CD8-positive, alpha-beta memory T cell (primary cell): ENCODE measurements at regions not wholly inside any gene's neighbourhood (a gene's known extent, or its start where the extent isn't known, plus 50 kb on each side); places are given as distances from the start of the nearest gene placed in this dataset.

Source experiments
- CTCF ChIA-PET: fragments of 350-600 bp; sonication (Branson Sonifier 250); formaldehyde crosslinking; loops from one replicate; lab custom pipeline; 2021; ENCODE audit warnings: antibody characterized with exemption; lab: Charles Lee
- POLR2A ChIA-PET: fragments of 350-600 bp; sonication (Branson Sonifier 250); formaldehyde crosslinking; loops from one replicate; lab custom pipeline; 2021; ENCODE audit warnings: antibody characterized with exemption; lab: Charles Lee
- DNase-seq, 5 donors: peaks; one replicate each; pipeline versions ENCODE4 v3.0.0 to v3.0.0-alpha.2; 2020 to 2022; ENCODE audit warnings: mixed read lengths in 1 of 5
- H3K27ac ChIP-seq: one replicate; pipeline ENCODE4 v1.7.0; 2013; ENCODE audit warnings: low read depth, mild to moderate bottlenecking, low read length, moderate library complexity
- H3K27me3 ChIP-seq: 2 replicates; pipeline ENCODE4 v1.7.0; 2013; ENCODE audit warnings: low read length, mild to moderate bottlenecking; ENCODE audit not compliant: insufficient read depth, poor library complexity, severe bottlenecking
- H3K36me3 ChIP-seq: 2 replicates; pipeline ENCODE4 v1.7.0; 2013; ENCODE audit warnings: mild to moderate bottlenecking, low read length, moderate library complexity; ENCODE audit not compliant: insufficient read depth
- H3K4me1 ChIP-seq: 2 replicates; pipeline ENCODE4 v1.7.0; 2013; ENCODE audit warnings: mild to moderate bottlenecking, low read length, moderate library complexity; ENCODE audit not compliant: insufficient read depth
- H3K4me3 ChIP-seq: 2 replicates; pipeline ENCODE4 v1.7.0; 2013; ENCODE audit warnings: mild to moderate bottlenecking, low read length
- H3K9me3 ChIP-seq: 2 replicates; pipeline ENCODE4 v1.7.0; 2013; ENCODE audit warnings: mild to moderate bottlenecking, low read length
- H3K27ac Mint-ChIP-seq, 8 donors: one replicate each; pipeline ENCODE4 v1.8.0; 2020 to 2021; ENCODE audit warnings: mixed read lengths in 8 of 8, mild to moderate bottlenecking in 6 of 8, inconsistent platforms in 3 of 8, moderate library complexity in 3 of 8
- H3K27me3 Mint-ChIP-seq, 2 donors: one replicate each; pipeline ENCODE4 v1.8.0; 2020 to 2021; ENCODE audit warnings: mixed read lengths in 2 of 2, mild to moderate bottlenecking in 1 of 2, moderate library complexity in 1 of 2
- H3K36me3 Mint-ChIP-seq, 3 donors: one replicate each; pipeline ENCODE4 v1.8.0; 2020 to 2021; ENCODE audit warnings: mixed read lengths in 3 of 3, inconsistent platforms in 1 of 3, mild to moderate bottlenecking in 1 of 3
- H3K4me1 Mint-ChIP-seq, 3 donors: one replicate each; pipeline ENCODE4 v1.8.0; 2020 to 2021; ENCODE audit warnings: mixed read lengths in 3 of 3, inconsistent platforms in 1 of 3, mild to moderate bottlenecking in 1 of 3
- H3K4me3 Mint-ChIP-seq, 7 donors: one replicate each; pipeline ENCODE4 v1.8.0; 2020 to 2021; ENCODE audit warnings: mixed read lengths in 7 of 7, mild to moderate bottlenecking in 6 of 7, moderate library complexity in 4 of 7, inconsistent platforms in 2 of 7
- H3K9me3 Mint-ChIP-seq, 5 donors: one replicate each; pipeline ENCODE4 v1.8.0; 2020 to 2022; ENCODE audit warnings: mixed read lengths in 5 of 5, mild to moderate bottlenecking in 3 of 5, moderate library complexity in 2 of 5, inconsistent platforms in 1 of 5

GRCh38 chr10:83937826-83938225, 201.5 kb upstream of the GHITM start:
- CTCF ChIA-PET: interaction anchor here (0.6 kb wide), 1 partner anchor 128 kb away, joined by 3 read pairs; no protein-coding TSS in a partner anchor
- Histone ChIP-seq H3K36me3 (no peaks in the 10 kb centered on the region), H3K27ac (no peak overlapping the region), H3K4me3 (no peak overlapping the region), H3K4me1 (no peaks in the 10 kb centered on the region), H3K9me3 (no peaks in the 10 kb centered on the region), H3K27me3 (no peaks in the 10 kb centered on the region)
- Mint-ChIP-seq H3K9me3 (no peaks in the 10 kb centered on the region), H3K36me3 (no peaks in the 10 kb centered on the region), H3K27ac (no peak overlapping the region), H3K27me3 (no peaks in the 10 kb centered on the region), H3K4me3 (no peak overlapping the region), H3K4me1 (no peaks in the 10 kb centered on the region)
- no peak for DNase-seq
- POLR2A ChIA-PET: no interaction called here

GRCh38 chr10:83941189-83941588, 198.1 kb upstream of the GHITM start:
- Histone ChIP-seq H3K27ac (no peak overlapping the region), H3K4me3 (no peak overlapping the region), H3K27me3 (no peaks in the 10 kb centered on the region), H3K36me3 (no peaks in the 10 kb centered on the region), H3K4me1 (no peaks in the 10 kb centered on the region), H3K9me3 (no peaks in the 10 kb centered on the region)
- no peaks in the 10 kb centered on the region for H3K36me3 Mint-ChIP-seq
- H3K9me3 Mint-ChIP-seq: no peaks in the 10 kb centered on the region
- POLR2A ChIA-PET: no interaction called here
- H3K4me3 Mint-ChIP-seq: no peak overlapping the region
- CTCF ChIA-PET: no interaction called here
- DNase-seq: no peak
- H3K27me3 Mint-ChIP-seq: peaks cover 3 to 12% of the 10 kb centered on the region in 2 donors
- no peak overlapping the region for H3K27ac Mint-ChIP-seq
- H3K4me1 Mint-ChIP-seq: no peaks in the 10 kb centered on the region

GRCh38 chr10:83942410-83942809, 196.9 kb upstream of the GHITM start:
- ChIA-PET POLR2A (no interaction called here), CTCF (no interaction called here)
- H3K36me3 ChIP-seq: no peaks in the 10 kb centered on the region
- Mint-ChIP-seq H3K27me3 (peaks cover 7 to 15% of the 10 kb centered on the region in 2 donors), H3K27ac (no peak overlapping the region), H3K36me3 (no peaks in the 10 kb centered on the region), H3K4me1 (no peaks in the 10 kb centered on the region), H3K4me3 (no peak overlapping the region), H3K9me3 (peaks cover 0 to 1% (median 0%) of the 10 kb centered on the region in 5 donors)
- no peaks in the 10 kb centered on the region for H3K9me3 ChIP-seq
- H3K27me3 ChIP-seq: no peaks in the 10 kb centered on the region
- H3K4me1 ChIP-seq: no peaks in the 10 kb centered on the region
- H3K4me3 ChIP-seq: no peak overlapping the region
- no peak for DNase-seq
- H3K27ac ChIP-seq: no peak overlapping the region

- Mint-ChIP-seq H3K9me3 (peaks cover 0 to 1% (median 0%) of the 10 kb centered on the region in 5 donors), H3K27me3 (peaks cover 7 to 18% of the 10 kb centered on the region in 2 donors), H3K4me3 (no peak overlapping the region), H3K36me3 (no peaks in the 10 kb centered on the region), H3K4me1 (no peaks in the 10 kb centered on the region), H3K27ac (no peak overlapping the region)
- no peak overlapping the region for H3K4me3 ChIP-seq
- H3K27ac ChIP-seq: no peak overlapping the region
- H3K36me3 ChIP-seq: no peaks in the 10 kb centered on the region
- H3K27me3 ChIP-seq: no peaks in the 10 kb centered on the region
- POLR2A ChIA-PET: no interaction called here
- no peaks in the 10 kb centered on the region for H3K4me1 ChIP-seq
- no peaks in the 10 kb centered on the region for H3K9me3 ChIP-seq
- no peak for DNase-seq
- CTCF ChIA-PET: no interaction called here
These were observed 196.3 kb upstream of the GHITM start for GRCh38 chr10:83943049-83943448.

DNA sequence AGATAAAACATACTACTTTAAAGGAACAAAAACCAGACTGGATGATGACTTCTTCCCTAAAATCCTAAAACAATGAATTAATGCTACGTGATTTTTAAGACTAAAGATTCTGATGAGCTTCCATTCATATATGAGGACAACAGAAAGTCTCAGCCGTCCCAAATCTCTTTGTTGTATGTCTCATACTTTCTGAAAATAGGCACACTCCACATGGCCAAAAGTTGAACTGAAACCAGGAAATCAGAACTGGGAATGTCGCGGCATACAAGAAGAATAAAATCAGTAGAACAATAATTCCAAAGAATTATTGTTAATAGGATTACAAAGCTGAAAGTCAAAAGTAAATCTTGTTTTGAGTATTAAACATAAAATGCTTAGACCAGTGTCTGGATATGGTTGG, 195.4 kb upstream of the GHITM start:
- H3K27ac Mint-ChIP-seq: no peak overlapping the region
- DNase-seq: no peak
- ChIA-PET CTCF (no interaction called here), POLR2A (no interaction called here)
- no peak overlapping the region for H3K27ac ChIP-seq
- H3K4me1 ChIP-seq: no peaks in the 10 kb centered on the region
- no peak overlapping the region for H3K4me3 ChIP-seq
- no peaks in the 10 kb centered on the region for H3K27me3 ChIP-seq
- peaks cover 0 to 1% (median 0%) of the 10 kb centered on the region in 5 donors for H3K9me3 Mint-ChIP-seq
- H3K27me3 Mint-ChIP-seq: peaks cover 7 to 23% of the 10 kb centered on the region in 2 donors
- H3K4me3 Mint-ChIP-seq: no peak overlapping the region
- H3K4me1 Mint-ChIP-seq: no peaks in the 10 kb centered on the region
- no peaks in the 10 kb centered on the region for H3K36me3 ChIP-seq
- no peaks in the 10 kb centered on the region for H3K9me3 ChIP-seq
- H3K36me3 Mint-ChIP-seq: no peaks in the 10 kb centered on the region

DNA sequence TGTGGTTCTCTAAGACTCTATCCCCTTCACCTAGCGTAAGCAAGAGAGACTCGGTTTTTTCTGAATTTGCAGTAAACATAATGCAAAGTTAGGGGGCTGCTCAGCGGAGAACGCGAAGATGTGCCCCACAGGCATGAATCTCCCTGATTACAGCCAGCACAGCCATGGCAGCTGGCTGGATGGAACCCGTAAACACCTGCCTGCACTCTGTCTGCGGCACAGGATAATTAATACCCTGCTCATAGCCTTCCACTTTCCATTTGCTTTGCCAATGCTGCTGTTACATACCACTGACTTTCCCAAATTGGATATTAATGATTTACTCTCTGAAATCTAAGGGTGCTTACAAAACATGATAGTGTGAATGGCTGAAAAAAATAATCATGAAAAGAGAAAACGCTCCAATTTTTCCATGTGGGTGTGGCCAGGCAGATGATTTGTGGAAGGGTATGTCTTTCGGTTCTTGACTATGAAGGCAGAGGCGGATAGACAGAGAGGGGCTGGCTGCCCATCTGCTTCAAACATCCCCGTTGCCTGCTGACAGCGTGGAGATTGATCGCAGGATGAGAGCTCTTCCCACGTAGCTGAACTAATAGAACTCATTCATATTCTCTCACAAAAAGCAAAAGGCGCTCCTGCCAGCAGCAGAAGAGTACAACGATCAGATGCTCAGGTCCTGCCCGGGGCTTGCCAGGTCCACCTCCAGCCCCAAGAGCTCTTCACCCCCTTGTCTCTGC, 193.2 kb upstream of the GHITM start:
- CTCF ChIA-PET: no interaction called here
- peaks cover 7 to 26% of the 10 kb centered on the region in 2 donors for H3K27me3 Mint-ChIP-seq
- Histone ChIP-seq H3K4me3 (no peak overlapping the region), H3K36me3 (no peaks in the 10 kb centered on the region), H3K27me3 (no peaks in the 10 kb centered on the region), H3K27ac (no peak overlapping the region), H3K9me3 (no peaks in the 10 kb centered on the region), H3K4me1 (no peaks in the 10 kb centered on the region)
- no peaks in the 10 kb centered on the region for H3K36me3 Mint-ChIP-seq
- no peak for DNase-seq
- no peak overlapping the region for H3K4me3 Mint-ChIP-seq
- H3K27ac Mint-ChIP-seq: peak overlapping the region in 1 of 8 donors; percentile 87
- H3K9me3 Mint-ChIP-seq: peaks cover 0 to 1% (median 0%) of the 10 kb centered on the region in 5 donors
- H3K4me1 Mint-ChIP-seq: no peaks in the 10 kb centered on the region
- POLR2A ChIA-PET: no interaction called here

DNA sequence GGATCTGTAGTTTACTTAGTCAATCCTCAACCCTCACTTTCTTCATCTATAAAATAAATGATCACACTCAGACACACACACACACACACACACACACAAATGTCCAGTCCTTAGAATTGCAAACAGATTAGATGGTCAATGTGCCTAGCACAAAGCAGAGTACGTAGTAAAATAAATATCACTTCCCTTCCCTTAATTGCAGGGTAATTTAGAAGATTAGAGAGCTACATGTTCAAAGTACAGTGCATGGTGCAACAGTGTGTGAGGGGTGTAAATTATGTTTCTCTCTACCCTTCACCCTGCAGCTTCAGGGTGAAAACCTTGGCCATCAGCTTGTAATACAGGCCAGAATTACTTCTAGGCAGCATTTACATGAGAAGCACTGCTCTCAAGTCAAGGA, 187.0 kb upstream of the GHITM start:
- no peak overlapping the region for H3K4me3 Mint-ChIP-seq
- no peak overlapping the region for H3K4me3 ChIP-seq
- H3K36me3 Mint-ChIP-seq: no peaks in the 10 kb centered on the region
- H3K4me1 Mint-ChIP-seq: peaks cover 3 to 12% (median 5%) of the 10 kb centered on the region in 3 donors
- ChIA-PET POLR2A (no interaction called here), CTCF (no interaction called here)
- peaks cover 2 to 16% of the 10 kb centered on the region in 2 donors for H3K27me3 Mint-ChIP-seq
- H3K9me3 Mint-ChIP-seq: no peaks in the 10 kb centered on the region
- no peak overlapping the region for H3K27ac ChIP-seq
- H3K27me3 ChIP-seq: no peaks in the 10 kb centered on the region
- DNase-seq: no peak
- H3K27ac Mint-ChIP-seq: no peak overlapping the region
- H3K9me3 ChIP-seq: no peaks in the 10 kb centered on the region
- H3K36me3 ChIP-seq: no peaks in the 10 kb centered on the region
- H3K4me1 ChIP-seq: no peaks in the 10 kb centered on the region

DNA sequence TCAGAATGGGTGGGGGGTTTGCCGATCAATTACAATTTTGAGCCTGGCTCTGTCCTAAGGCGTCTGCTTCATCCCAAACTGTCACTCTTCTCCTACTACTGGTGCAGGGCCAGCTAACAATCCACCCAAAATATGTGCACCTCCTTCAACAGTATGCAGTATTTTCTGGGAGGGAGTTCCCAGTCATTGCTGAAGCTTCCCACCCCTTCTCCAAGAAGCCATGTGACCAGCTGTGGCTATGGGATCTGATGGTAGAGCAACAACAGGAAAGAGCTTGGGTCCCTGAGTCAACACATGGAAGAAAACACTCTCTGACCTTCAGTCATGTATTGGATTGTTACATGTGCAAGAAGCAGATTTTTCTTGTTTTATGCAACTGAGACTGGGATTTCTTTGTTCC, 185.7 kb upstream of the GHITM start:
- Histone ChIP-seq H3K36me3 (no peaks in the 10 kb centered on the region), H3K27me3 (no peaks in the 10 kb centered on the region), H3K27ac (no peak overlapping the region), H3K4me1 (no peaks in the 10 kb centered on the region), H3K4me3 (no peak overlapping the region), H3K9me3 (no peaks in the 10 kb centered on the region)
- Mint-ChIP-seq H3K27me3 (peaks cover 2 to 11% of the 10 kb centered on the region in 2 donors), H3K9me3 (no peaks in the 10 kb centered on the region), H3K36me3 (no peaks in the 10 kb centered on the region), H3K27ac (peak overlapping the region in 1 of 8 donors; percentile 11), H3K4me3 (no peak overlapping the region), H3K4me1 (peaks cover 3 to 12% (median 7%) of the 10 kb centered on the region in 3 donors)
- no peak for DNase-seq
- CTCF ChIA-PET: interaction anchor here (1.0 kb wide), 1 partner anchor 16 kb away, joined by 3 read pairs; no protein-coding TSS in a partner anchor
- POLR2A ChIA-PET: no interaction called here
